OCI-LY3 (cell line): ENCODE measurements at regions not wholly inside any gene's neighbourhood (a gene's known extent, or its start where the extent isn't known, plus 50 kb on each side); places are given as distances from the start of the nearest gene placed in this dataset.

ENCODE experiments used
- H2AFZ ChIP-seq: fragments of 200-600, 300-600 bp; shearing (Covaris generic); 2 replicates; pipeline ENCODE4 v1.6.0; 2014; ENCODE audit warnings: antibody characterized with exemption, low read depth, low read length
- H3K27ac ChIP-seq: fragments of 200-600, 300-600 bp; sonication (generic); 2 replicates; pipeline ENCODE4 v1.5.1; 2014; ENCODE audit warnings: mild to moderate bottlenecking, low read length, moderate library complexity, mixed read lengths
- H3K27me3 ChIP-seq: fragments of 200-600, 300-600 bp; sonication (generic); 2 replicates; pipeline ENCODE4 v1.6.1; 2014; ENCODE audit warnings: low read depth, low read length, mixed read lengths
- H3K36me3 ChIP-seq: fragments of 200-600, 300-600 bp; sonication (generic); replicated peaks from 2 replicates; pipeline ENCODE3; 2014; ENCODE audit warnings: low read depth, low read length, mixed read lengths
- H3K4me1 ChIP-seq: fragments of 300-600, 200-600 bp; sonication (generic); 2 replicates; pipeline ENCODE4 v1.6.1; 2014; ENCODE audit warnings: low read length, mixed read lengths
- H3K4me2 ChIP-seq: fragments of 200-600, 300-600 bp; sonication (generic); 2 replicates; pipeline ENCODE4 v1.6.1; 2014; ENCODE audit warnings: low read length, mixed read lengths
- H3K4me3 ChIP-seq: fragments of 300-600, 200-600 bp; sonication (generic); 2 replicates; pipeline ENCODE4 v1.5.1; 2014; ENCODE audit warnings: antibody characterized with exemption, mild to moderate bottlenecking, low read length, moderate library complexity
- H3K79me2 ChIP-seq: fragments of 300-600, 200-600 bp; shearing (Covaris generic); 2 replicates; pipeline ENCODE4 v1.6.1; 2014; ENCODE audit warnings: mild to moderate bottlenecking, low read length, mixed read lengths
- H3K9ac ChIP-seq: fragments of 300-600, 200-600 bp; shearing (Covaris generic); 2 replicates; pipeline ENCODE4 v1.6.0; 2014; ENCODE audit warnings: mild to moderate bottlenecking, low read length, moderate library complexity
- H3K9me3 ChIP-seq: fragments of 200-600, 300-600 bp; shearing (Covaris generic); 2 replicates; pipeline ENCODE4 v1.6.1; 2014; ENCODE audit warnings: low read length, mixed read lengths; ENCODE audit not compliant: insufficient read depth
- H4K20me1 ChIP-seq: fragments of 200-600, 300-600 bp; sonication (generic); 2 replicates; pipeline ENCODE4 v1.6.1; 2016; ENCODE audit warnings: low read length, mixed read lengths; ENCODE audit not compliant: insufficient read depth
- EZH2phosphoT487 ChIP-seq: fragments of 200-600 bp; shearing (Covaris generic); IDR thresholded peaks from 2 replicates; pipeline ENCODE4 v1.6.1; 2018; ENCODE audit warnings: antibody characterized with exemption, mixed run types, low read depth
- TF ChIP-seq, protein P1 (sequence below): fragments of 200-600, 300-600 bp; sonication (generic); IDR thresholded peaks from 2 replicates; pipeline ENCODE4 v1.5.1; 2014; ENCODE audit warnings: antibody characterized with exemption, low read length, low read depth

DNA sequence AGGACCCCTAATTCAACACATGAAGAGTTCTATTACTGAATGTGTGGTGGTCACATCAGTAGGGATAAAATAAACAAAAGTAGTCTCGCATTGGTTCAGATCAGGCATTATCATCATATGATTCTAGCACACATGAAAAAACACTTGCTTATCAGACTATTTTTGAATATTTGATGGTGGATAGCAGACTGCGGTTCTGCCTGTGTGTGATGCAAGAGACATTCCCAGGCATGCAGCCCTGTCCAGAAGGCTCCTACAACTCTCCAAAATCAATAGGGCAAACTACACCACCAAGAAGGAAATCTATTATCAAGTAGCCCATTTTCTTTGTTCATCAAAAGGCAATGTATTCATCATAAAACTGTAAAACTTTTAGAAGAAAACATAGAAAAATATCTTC lies 304.7 kb downstream of the DUSP10 start:
- Histone ChIP-seq H3K4me1 (peaks cover 58% of the 10 kb centered on the region), H3K27me3 (no peaks in the 10 kb centered on the region), H4K20me1 (no peaks in the 10 kb centered on the region), H3K27ac (no peak overlapping the region), H3K36me3 (no peaks in the 10 kb centered on the region), H3K79me2 (no peaks in the 10 kb centered on the region), H3K4me2 (no peak overlapping the region), H2AFZ (no peak overlapping the region), H3K9me3 (no peaks in the 10 kb centered on the region), H3K4me3 (no peak overlapping the region), H3K9ac (no peak overlapping the region)
- no peak for TF ChIP-seq EZH2phosphoT487
- TF ChIP-seq, protein P1, sequence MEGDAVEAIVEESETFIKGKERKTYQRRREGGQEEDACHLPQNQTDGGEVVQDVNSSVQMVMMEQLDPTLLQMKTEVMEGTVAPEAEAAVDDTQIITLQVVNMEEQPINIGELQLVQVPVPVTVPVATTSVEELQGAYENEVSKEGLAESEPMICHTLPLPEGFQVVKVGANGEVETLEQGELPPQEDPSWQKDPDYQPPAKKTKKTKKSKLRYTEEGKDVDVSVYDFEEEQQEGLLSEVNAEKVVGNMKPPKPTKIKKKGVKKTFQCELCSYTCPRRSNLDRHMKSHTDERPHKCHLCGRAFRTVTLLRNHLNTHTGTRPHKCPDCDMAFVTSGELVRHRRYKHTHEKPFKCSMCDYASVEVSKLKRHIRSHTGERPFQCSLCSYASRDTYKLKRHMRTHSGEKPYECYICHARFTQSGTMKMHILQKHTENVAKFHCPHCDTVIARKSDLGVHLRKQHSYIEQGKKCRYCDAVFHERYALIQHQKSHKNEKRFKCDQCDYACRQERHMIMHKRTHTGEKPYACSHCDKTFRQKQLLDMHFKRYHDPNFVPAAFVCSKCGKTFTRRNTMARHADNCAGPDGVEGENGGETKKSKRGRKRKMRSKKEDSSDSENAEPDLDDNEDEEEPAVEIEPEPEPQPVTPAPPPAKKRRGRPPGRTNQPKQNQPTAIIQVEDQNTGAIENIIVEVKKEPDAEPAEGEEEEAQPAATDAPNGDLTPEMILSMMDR, result no peak

- no peaks in the 10 kb centered on the region for H3K36me3 ChIP-seq
- no peaks in the 10 kb centered on the region for H3K9me3 ChIP-seq
- H4K20me1 ChIP-seq, result no peaks in the 10 kb centered on the region
- no peak overlapping the region for H3K9ac ChIP-seq
- no peak for TF ChIP-seq EZH2phosphoT487
- TF ChIP-seq, protein P1, result no peak
- no peak overlapping the region for H3K4me3 ChIP-seq
- no peak overlapping the region for H3K27ac ChIP-seq
- H2AFZ ChIP-seq, result no peak overlapping the region
- no peaks in the 10 kb centered on the region for H3K27me3 ChIP-seq
- H3K4me1 ChIP-seq, result peaks cover 58% of the 10 kb centered on the region
- H3K79me2 ChIP-seq, result no peaks in the 10 kb centered on the region
- no peak overlapping the region for H3K4me2 ChIP-seq
Observed at GRCh38 chr1:221437926-221438325, 304.0 kb downstream of the DUSP10 start.

- H3K36me3 ChIP-seq, result no peaks in the 10 kb centered on the region
- peak overlapping the region; percentile 66 for H3K4me3 ChIP-seq
- peak overlapping the region; percentile 93 for H3K27ac ChIP-seq
- H3K27me3 ChIP-seq, result no peaks in the 10 kb centered on the region
- peaks cover 58% of the 10 kb centered on the region for H3K4me1 ChIP-seq
- no peaks in the 10 kb centered on the region for H3K79me2 ChIP-seq
- no peaks in the 10 kb centered on the region for H3K9me3 ChIP-seq
- no peaks in the 10 kb centered on the region for H4K20me1 ChIP-seq
- peak overlapping the region; percentile 68 for H3K9ac ChIP-seq
- H2AFZ ChIP-seq, result no peak overlapping the region
- H3K4me2 ChIP-seq, result peak overlapping the region; percentile 87
- no peak; the same call in 1 of the 2 replicates for TF ChIP-seq EZH2phosphoT487
- TF ChIP-seq, protein P1, result no peak
Observed at GRCh38 chr1:221439008-221439746, 302.7 kb downstream of the DUSP10 start.

GRCh38 chr1:221439747-221440501 lies 302.0 kb downstream of the DUSP10 start:
- Histone ChIP-seq H3K9ac (peak overlapping the region; percentile 68), H3K9me3 (no peaks in the 10 kb centered on the region), H3K4me2 (peak overlapping the region; percentile 87), H4K20me1 (no peaks in the 10 kb centered on the region), H3K27me3 (no peaks in the 10 kb centered on the region), H3K4me1 (peaks cover 56% of the 10 kb centered on the region), H3K4me3 (peak overlapping the region; percentile 66), H3K27ac (peak overlapping the region; percentile 93), H2AFZ (no peak overlapping the region), H3K79me2 (no peaks in the 10 kb centered on the region), H3K36me3 (no peaks in the 10 kb centered on the region)
- TF ChIP-seq, protein P1, result no peak
- no peak for TF ChIP-seq EZH2phosphoT487
